SJSA1 (cell line): ENCODE measurements at regions not wholly inside any gene's neighbourhood (a gene's known extent, or its start where the extent isn't known, plus 50 kb on each side); places are given as distances from the start of the nearest gene placed in this dataset.
A peak's percentile ranks its signal among the peaks of the same experiment; 100 is the strongest.
"Not testable (repeated sequence)": the region's sequence is repeated elsewhere in the genome, so short reads cannot be mapped to it uniquely, and the experiment has no call there.

ENCODE experiments used
- DNase-seq, 2 experiments: peaks; one replicate each; pipeline ENCODE4 v3.0.0-alpha.2; 2015 to 2020; ENCODE audit warnings: low spot score in 2 of 2, low read depth in 1 of 2
- H3K27ac ChIP-seq: fragments of 250-450 bp; sonication (Bioruptor Pico); 2 replicates; pipeline ENCODE4 v1.5.1; 2020; ENCODE audit warnings: mild to moderate bottlenecking, moderate library complexity
- H3K27me3 ChIP-seq: fragments of 250-450 bp; sonication (Bioruptor Pico); replicated peaks from 2 replicates; pipeline ENCODE4 v1.5.1; 2020; ENCODE audit warnings: mild to moderate bottlenecking, moderate library complexity
- H3K36me3 ChIP-seq: fragments of 250-450 bp; sonication (Bioruptor Pico); 2 replicates; pipeline ENCODE4 v1.5.1; 2020; ENCODE audit warnings: mild to moderate bottlenecking
- H3K4me1 ChIP-seq: fragments of 250-450 bp; sonication (Bioruptor Pico); replicated peaks from 2 replicates; pipeline ENCODE4 v1.6.1; 2021; ENCODE audit warnings: mild to moderate bottlenecking
- H3K4me3 ChIP-seq: fragments of 250-450 bp; sonication (Bioruptor Pico); 2 replicates; pipeline ENCODE4 v1.5.1; 2020; ENCODE audit warnings: mild to moderate bottlenecking
- H3K9me3 ChIP-seq: fragments of 250-450 bp; sonication (Bioruptor Pico); replicated peaks from 2 replicates; pipeline ENCODE4 v1.5.1; 2020; ENCODE audit warnings: mild to moderate bottlenecking

DNA sequence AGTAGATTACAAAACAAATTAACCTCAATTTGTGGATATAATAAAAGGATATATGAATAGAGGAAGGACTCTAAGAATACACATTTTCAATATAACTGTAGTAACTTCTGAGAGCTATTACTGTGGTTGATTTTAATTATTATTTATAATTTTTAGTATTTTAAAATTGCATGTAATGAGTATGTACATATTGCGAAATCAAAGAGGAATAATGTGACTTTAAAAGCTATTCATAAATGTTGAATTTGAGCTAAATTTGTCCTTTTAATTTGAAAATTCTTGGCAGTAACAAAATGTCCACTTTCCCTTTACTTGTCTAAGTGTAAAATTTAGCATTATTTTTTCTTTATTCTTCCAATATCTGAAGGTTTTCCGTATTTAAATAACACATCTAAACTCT is 750.6 kb upstream of the PCDH15 start:
- H3K27me3 ChIP-seq = no peaks in the 10 kb centered on the region
- no peaks in the 10 kb centered on the region for H3K36me3 ChIP-seq
- no peaks in the 10 kb centered on the region for H3K9me3 ChIP-seq
- H3K27ac ChIP-seq = no peak overlapping the region
- H3K4me3 ChIP-seq = no peak overlapping the region
- H3K4me1 ChIP-seq = no peaks in the 10 kb centered on the region
- DNase-seq = no peak

DNA sequence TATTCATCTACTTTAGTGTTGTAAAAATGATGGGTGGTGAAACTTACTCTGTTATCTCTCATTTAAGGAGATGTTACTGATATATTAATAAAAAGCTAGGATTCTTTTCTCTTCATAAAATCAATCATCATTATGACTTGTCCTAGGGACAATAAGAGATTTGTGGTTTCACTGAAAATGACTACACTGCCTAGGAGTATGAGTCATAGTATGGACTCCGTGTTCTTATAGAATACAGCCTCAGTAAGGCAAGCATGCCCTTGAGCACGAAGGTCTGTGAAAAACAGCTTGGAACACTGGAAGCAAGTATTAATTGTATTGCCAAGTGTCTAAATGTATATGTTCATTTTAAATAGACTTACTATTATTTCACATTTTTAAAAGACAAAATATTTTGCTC is 749.2 kb upstream of the PCDH15 start:
- no peaks in the 10 kb centered on the region for H3K36me3 ChIP-seq
- no peak overlapping the region for H3K27ac ChIP-seq
- H3K27me3 ChIP-seq = no peaks in the 10 kb centered on the region
- DNase-seq = no peak
- no peak overlapping the region for H3K4me3 ChIP-seq
- no peaks in the 10 kb centered on the region for H3K4me1 ChIP-seq
- H3K9me3 ChIP-seq = no peaks in the 10 kb centered on the region

DNA sequence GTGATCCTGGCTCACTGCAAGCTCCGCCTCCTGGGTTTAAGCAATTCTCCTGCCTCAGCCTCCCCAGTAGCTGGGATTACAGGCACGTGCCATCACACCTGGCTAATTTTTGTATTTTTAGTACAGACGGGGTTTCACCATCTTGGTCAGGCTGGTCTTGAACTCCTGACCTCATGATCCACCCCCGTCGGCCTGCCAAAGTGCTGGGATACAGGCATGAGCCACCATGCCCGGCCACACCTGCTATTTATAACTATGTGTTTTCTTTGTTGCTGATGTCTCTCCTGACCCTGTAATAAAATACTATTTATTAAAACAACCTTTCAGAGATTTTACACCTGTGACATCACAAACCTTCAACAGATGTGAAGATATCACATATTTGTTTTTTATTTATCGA is 736.5 kb upstream of the PCDH15 start:
- not testable (repeated sequence) for H3K9me3 ChIP-seq, H3K36me3 ChIP-seq, H3K27ac ChIP-seq, DNase-seq, H3K27me3 ChIP-seq, H3K4me3 ChIP-seq, H3K4me1 ChIP-seq

DNA sequence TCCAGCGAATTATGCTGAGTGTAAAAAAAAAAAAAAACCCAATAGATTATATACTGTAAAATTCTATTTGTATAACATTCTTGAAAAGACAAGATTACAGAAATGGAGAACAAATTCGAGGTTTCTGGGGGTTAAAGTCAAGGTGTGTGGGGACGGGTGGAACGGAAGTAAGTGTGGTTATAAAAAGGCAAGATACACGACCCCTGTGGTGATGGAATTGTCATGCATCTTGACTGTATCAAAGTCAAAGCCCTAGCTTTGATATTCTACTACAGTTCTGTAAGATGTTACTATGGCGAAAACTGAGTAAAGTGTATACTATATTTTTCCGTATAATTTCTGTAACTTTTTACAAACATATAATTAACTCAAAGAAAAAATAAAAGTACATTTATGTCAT is 718.2 kb upstream of the PCDH15 start:
- DNase-seq = no peak
- Histone ChIP-seq H3K27ac (no peak overlapping the region), H3K36me3 (no peaks in the 10 kb centered on the region), H3K9me3 (no peaks in the 10 kb centered on the region), H3K4me3 (no peak overlapping the region), H3K27me3 (no peaks in the 10 kb centered on the region), H3K4me1 (no peaks in the 10 kb centered on the region)

DNA sequence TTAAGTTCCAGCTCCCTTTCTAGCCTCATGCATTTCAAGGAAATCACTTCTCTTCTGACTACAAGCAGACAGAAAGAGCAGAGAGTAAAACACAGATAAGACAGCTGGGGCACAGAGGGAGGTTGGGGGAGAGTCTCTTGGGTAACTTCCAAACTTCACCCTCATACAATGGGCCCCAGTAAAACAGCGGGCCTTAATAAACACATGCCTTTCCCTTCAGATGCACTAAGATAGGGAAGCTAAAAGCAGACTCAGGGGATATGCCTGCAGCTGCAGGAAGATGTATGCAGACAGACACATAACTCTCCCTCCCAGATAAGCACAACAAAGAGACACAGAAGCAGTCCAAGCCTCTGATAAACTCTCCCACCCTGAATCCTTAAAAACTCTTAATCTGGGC is 717.4 kb upstream of the PCDH15 start:
- not testable (repeated sequence) for H3K36me3 ChIP-seq, H3K27me3 ChIP-seq, H3K9me3 ChIP-seq, H3K27ac ChIP-seq, H3K4me1 ChIP-seq, DNase-seq, H3K4me3 ChIP-seq

DNA sequence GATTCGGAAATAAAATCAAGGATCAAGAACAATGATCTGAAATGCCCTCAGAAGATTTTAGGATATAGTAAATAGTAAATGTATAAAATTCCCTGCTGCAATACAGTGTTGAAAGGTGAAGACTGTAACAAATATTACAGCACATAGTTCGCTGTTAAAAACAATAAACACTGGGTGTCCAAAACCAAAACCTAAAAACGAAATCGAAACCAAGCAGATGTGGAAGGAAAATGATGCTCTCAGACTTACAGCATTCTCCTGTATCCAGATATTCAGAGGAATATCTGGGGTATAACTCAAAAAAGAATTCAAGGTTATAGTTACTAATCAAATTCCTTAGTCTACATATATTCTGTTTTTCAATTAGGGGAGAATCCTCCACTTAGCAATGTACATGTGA is 708.1 kb upstream of the PCDH15 start:
- no peak for DNase-seq
- Histone ChIP-seq H3K4me3 (peak overlapping the region; percentile 12; the same call in 1 of the 2 replicates), H3K27ac (no peak overlapping the region), H3K4me1 (no peaks in the 10 kb centered on the region), H3K36me3 (no peaks in the 10 kb centered on the region), H3K27me3 (no peaks in the 10 kb centered on the region), H3K9me3 (peaks cover 5% of the 10 kb centered on the region)

DNA sequence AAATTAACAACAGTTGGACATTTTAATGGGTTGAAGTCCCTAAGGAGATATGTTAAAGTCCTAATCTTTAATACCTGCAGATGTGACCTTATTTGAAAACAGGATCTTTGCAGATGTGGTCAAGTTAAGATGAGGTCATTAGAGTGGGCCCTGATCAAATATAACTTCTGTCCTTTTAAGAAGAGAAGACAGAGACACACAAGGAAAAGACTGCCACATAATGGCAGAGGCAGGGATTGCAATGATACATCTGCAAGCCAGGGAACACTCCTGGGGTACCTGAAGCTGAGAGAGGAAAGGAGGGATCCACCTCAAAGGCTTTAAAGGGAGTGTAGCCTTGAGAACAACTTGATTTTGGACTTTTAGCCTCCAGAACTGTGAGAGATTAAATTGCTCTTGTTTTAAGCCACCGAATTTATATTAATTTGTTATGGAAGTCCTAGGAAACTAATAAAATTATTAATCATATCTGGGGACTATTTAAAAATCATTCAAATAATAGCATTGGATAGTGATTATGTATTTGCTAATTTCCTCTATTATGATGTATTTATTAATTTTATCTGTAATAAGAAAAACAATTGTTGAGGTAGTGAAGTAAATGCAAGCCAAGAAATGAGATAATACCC is 700.0 kb upstream of the PCDH15 start:
- H3K27me3 ChIP-seq = no peaks in the 10 kb centered on the region
- DNase-seq = no peak

DNA sequence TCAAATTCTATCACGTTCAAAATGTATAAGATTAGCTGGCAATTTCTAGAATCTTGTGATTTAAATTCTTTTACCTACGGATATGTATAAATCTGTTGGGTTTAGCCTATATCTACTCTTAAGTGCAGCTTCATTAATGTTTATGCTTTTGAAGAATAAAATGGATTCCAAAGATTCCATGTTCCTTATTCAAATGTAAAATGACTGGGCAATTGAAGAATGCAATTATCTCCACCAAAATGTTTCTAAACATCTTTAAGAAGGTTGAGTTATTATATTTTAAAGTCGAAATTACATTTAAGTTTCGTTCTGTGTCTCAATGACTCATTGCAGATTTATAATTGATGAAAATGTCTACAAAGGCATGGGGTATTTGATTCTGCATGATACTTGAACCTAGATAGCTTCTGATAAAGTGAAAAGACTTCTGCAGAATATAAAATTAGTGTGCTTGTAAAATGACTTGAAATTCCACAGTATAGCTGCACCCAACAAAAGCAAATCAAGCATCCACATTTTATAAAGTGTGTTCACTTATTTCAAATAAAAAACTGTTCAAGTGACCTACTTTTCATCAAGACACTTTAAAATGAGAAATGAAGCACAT is 697.0 kb upstream of the PCDH15 start:
- Histone ChIP-seq H3K9me3 (no peaks in the 10 kb centered on the region), H3K4me3 (no peak overlapping the region), H3K27me3 (no peaks in the 10 kb centered on the region), H3K36me3 (no peaks in the 10 kb centered on the region), H3K27ac (no peak overlapping the region), H3K4me1 (no peaks in the 10 kb centered on the region)
- DNase-seq = no peak

More for the DNA sequence above, 700.0 kb upstream of the PCDH15 start:
- no peaks in the 10 kb centered on the region for H3K9me3 ChIP-seq
- no peak overlapping the region for H3K27ac ChIP-seq
- no peaks in the 10 kb centered on the region for H3K4me1 ChIP-seq
- no peak overlapping the region for H3K4me3 ChIP-seq
- H3K36me3 ChIP-seq = no peaks in the 10 kb centered on the region

DNA sequence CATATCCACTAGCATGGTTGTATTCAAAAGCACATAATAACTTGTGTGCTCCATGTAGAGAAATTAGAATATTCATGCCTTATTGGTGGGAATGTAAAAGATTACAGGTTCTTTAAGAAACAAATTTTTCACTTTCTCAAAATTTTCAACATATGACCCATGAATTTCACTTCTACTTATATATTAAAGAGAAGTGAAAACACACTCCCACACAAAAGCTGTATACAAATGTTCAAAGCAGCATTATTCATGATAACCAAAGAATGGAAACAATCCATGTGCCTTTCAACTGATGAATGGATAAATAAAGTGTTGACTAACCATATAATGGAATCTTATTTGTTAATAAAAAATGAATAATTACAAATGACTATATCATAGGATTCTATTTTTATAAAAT is 694.5 kb upstream of the PCDH15 start:
- H3K4me3 ChIP-seq = no peak overlapping the region
- no peak for DNase-seq
- no peaks in the 10 kb centered on the region for H3K9me3 ChIP-seq
- H3K4me1 ChIP-seq = no peaks in the 10 kb centered on the region
- no peaks in the 10 kb centered on the region for H3K27me3 ChIP-seq
- no peaks in the 10 kb centered on the region for H3K36me3 ChIP-seq
- H3K27ac ChIP-seq = no peak overlapping the region

DNA sequence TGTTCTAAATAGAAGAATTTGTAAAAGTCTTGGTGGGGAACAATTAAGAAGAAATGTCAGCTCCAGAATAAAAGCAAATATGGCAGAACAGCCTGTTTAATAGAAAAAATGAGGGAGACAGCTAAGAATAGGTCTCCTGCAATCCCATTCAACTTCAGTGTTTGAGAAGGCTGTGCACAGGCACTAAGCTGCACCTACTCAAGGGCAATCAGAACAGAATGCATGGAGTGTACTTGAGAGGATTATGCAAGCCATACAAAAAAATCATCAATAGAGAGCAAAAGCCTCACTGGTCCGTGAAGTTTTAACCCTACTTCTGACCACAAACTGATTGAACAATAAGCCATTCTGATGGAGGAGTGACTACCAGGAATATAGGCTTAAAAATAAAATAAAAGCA is 690.7 kb upstream of the PCDH15 start:
- Histone ChIP-seq H3K27ac (no peak overlapping the region), H3K4me1 (no peaks in the 10 kb centered on the region), H3K9me3 (no peaks in the 10 kb centered on the region), H3K27me3 (no peaks in the 10 kb centered on the region), H3K36me3 (no peaks in the 10 kb centered on the region), H3K4me3 (no peak overlapping the region)
- DNase-seq = no peak

DNA sequence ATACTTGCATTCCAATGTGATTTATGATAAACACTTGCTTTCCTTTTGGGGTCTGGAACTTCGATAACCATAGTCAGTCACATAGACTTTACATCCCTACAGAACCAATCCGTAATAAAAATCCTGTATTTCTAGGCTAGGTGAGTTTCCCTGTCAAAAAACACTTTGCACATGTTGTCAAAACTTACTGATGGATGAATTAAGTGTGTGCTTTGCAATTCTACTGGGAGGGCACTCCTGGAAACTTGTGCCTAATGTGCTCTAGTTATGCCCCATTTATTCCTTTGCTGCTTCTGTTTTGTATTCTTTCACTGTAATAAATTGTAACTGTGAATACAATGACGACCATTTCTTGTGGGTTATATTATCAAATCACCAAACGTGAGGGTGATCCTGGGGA is 684.8 kb upstream of the PCDH15 start:
- no peak for DNase-seq
- Histone ChIP-seq H3K4me3 (no peak overlapping the region), H3K27ac (no peak overlapping the region), H3K36me3 (no peaks in the 10 kb centered on the region), H3K9me3 (no peaks in the 10 kb centered on the region; the same call in 1 of the 2 replicates), H3K27me3 (no peaks in the 10 kb centered on the region), H3K4me1 (no peaks in the 10 kb centered on the region)

DNA sequence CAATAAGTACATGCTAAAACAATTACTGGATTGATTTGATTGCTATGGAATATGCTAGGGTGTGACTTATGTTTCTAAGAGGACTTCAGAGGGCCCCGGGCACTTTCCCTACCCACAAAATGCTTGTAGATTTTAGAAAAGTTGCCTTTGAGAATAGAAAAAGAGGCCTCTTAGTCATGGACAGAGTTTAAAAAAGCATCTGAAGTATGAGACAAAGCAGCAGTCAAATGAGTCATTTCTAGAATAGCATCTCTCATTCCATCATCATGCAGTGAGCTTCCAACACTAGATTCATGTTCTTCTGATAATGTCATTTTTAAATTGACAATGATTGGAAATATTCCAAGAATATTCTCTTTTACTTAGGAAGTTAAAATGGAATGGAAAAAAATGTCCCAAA is 675.1 kb upstream of the PCDH15 start:
- no peak overlapping the region for H3K27ac ChIP-seq
- no peaks in the 10 kb centered on the region for H3K36me3 ChIP-seq
- H3K4me1 ChIP-seq = no peaks in the 10 kb centered on the region
- H3K27me3 ChIP-seq = no peaks in the 10 kb centered on the region
- peaks cover 3% of the 10 kb centered on the region for H3K9me3 ChIP-seq
- no peak for DNase-seq
- H3K4me3 ChIP-seq = no peak overlapping the region

DNA sequence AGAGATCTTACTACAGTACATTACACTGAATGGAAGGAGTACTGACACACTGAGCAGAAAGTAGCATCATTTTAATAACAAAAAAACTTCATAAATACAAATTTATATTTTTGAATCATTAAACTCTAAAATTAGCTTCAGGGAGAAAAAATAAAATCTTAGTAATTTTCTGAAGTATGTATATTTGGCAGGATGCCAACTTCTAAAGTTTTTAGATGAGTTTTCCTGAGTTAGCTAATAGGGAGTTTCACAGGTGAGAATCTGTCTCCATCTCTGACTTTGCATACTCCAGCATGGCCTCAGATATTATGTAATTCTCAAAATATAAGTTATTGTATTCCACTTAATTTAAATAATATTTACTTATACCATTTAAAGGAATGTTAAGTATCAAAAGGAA is 673.2 kb upstream of the PCDH15 start:
- Histone ChIP-seq H3K36me3 (no peaks in the 10 kb centered on the region), H3K4me1 (no peaks in the 10 kb centered on the region), H3K27me3 (no peaks in the 10 kb centered on the region), H3K27ac (no peak overlapping the region), H3K9me3 (peaks cover 3% of the 10 kb centered on the region), H3K4me3 (no peak overlapping the region)
- no peak for DNase-seq

DNA sequence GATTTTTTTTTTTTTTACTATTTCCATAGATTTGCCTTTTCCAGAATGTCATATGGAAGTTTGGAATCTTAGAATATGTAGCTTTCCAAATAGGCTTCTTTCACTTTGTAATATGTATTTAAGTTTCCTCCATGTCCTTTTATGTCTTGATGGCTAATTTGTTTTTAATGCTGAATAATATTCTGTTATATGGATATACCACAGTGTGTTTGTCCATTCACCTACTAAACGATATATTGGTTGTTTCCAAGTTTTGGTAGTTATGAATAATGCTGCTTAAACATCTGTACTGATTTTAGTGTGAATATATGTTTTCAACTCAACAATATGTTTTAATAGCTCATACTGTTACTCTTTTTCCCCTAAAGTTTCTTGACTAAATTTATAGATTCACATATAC is 669.8 kb upstream of the PCDH15 start:
- Histone ChIP-seq H3K27ac (no peak overlapping the region), H3K4me1 (no peaks in the 10 kb centered on the region), H3K9me3 (no peaks in the 10 kb centered on the region; the same call in 1 of the 2 replicates), H3K27me3 (no peaks in the 10 kb centered on the region), H3K4me3 (no peak overlapping the region), H3K36me3 (no peaks in the 10 kb centered on the region)
- no peak for DNase-seq
